GM23338 (cell line): ENCODE measurements at regions not wholly inside any gene's neighbourhood (a gene's known extent, or its start where the extent isn't known, plus 50 kb on each side); places are given as distances from the start of the nearest gene placed in this dataset.
"Not testable (repeated sequence)": the region's sequence is repeated elsewhere in the genome, so short reads cannot be mapped to it uniquely, and the experiment has no call there.

Source experiments
- CTCF ChIP-seq, 2 experiments: fragments of 200-600 bp in 1 of 2; sonication (generic) in 1 of 2; conservative IDR thresholded peaks; 2 replicates each; pipeline versions ENCODE4 v1.5.1 to v1.6.1; 2016 to 2017; ENCODE audit warnings: antibody characterized with exemption in 2 of 2, low read depth in 2 of 2, mild to moderate bottlenecking in 2 of 2, moderate library complexity in 1 of 2
- POLR2AphosphoS5 ChIP-seq: IDR thresholded peaks from 2 replicates; pipeline ENCODE4 v1.6.1; 2016; ENCODE audit warnings: antibody characterized with exemption, low read depth
- ZNF462 ChIP-seq: fragments of 250-450 bp; sonication (Bioruptor Pico); IDR thresholded peaks from 2 replicates; pipeline ENCODE4 v1.5.0; 2020; ENCODE audit warnings: mild to moderate bottlenecking, moderate library complexity

- not testable (repeated sequence) for TF ChIP-seq POLR2AphosphoS5; CTCF (conservative IDR thresholded peaks at IDR 0.05; ENCODE audit: low read depth in 2 of 2); ZNF462
These were observed 442.4 kb downstream of the PRIM2 start for GRCh38 chr6:57759850-57760249.
